Mesendoderm (in vitro differentiated cells): ENCODE measurements at regions not wholly inside any gene's neighbourhood (a gene's known extent, or its start where the extent isn't known, plus 50 kb on each side); places are given as distances from the start of the nearest gene placed in this dataset.

Experiments used
- DNase-seq: peaks from one replicate; pipeline ENCODE4 v3.0.0; 2013
- H2AK5ac ChIP-seq: 2 replicates; pipeline ENCODE4 v1.6.1; 2013; ENCODE audit warnings: low read length, inconsistent platforms
- H2BK120ac ChIP-seq: 2 replicates; pipeline ENCODE4 v1.6.1; 2013; ENCODE audit warnings: low read depth, mild to moderate bottlenecking, low read length, moderate library complexity, mixed read lengths
- H2BK15ac ChIP-seq: replicated peaks from 2 replicates; pipeline ENCODE4 v1.6.1; 2013; ENCODE audit warnings: low read depth, mild to moderate bottlenecking, moderate library complexity
- H2BK5ac ChIP-seq: 2 replicates; pipeline ENCODE4 v1.6.1; 2013; ENCODE audit warnings: low read length, inconsistent platforms
- H3K18ac ChIP-seq: 2 replicates; pipeline ENCODE4 v1.6.1; 2013; ENCODE audit warnings: mild to moderate bottlenecking, low read length, mixed read lengths
- H3K23ac ChIP-seq: one replicate; pipeline ENCODE4 v1.6.1; 2013; ENCODE audit warnings: low read length
- H3K27ac ChIP-seq: 2 replicates; pipeline ENCODE4 v1.5.1; 2013; ENCODE audit warnings: low read depth, mild to moderate bottlenecking, inconsistent platforms, low read length, moderate library complexity
- H3K27me3 ChIP-seq: 2 replicates; pipeline ENCODE4 v1.6.1; 2013; ENCODE audit warnings: low read length, control low read depth, mild to moderate bottlenecking, inconsistent platforms; ENCODE audit not compliant: insufficient read depth, poor library complexity
- H3K36me3 ChIP-seq: 2 replicates; pipeline ENCODE4 v1.6.1; 2013; ENCODE audit warnings: low read length, inconsistent platforms; ENCODE audit not compliant: control insufficient read depth, insufficient read depth
- H3K4ac ChIP-seq: one replicate; pipeline ENCODE4 v1.6.1; 2013; ENCODE audit warnings: low read depth, mild to moderate bottlenecking, low read length, moderate library complexity
- H3K4me1 ChIP-seq: 2 replicates; pipeline ENCODE4 v1.6.1; 2013; ENCODE audit warnings: low read depth, low read length, inconsistent platforms; ENCODE audit not compliant: control insufficient read depth
- H3K4me2 ChIP-seq: 2 replicates; pipeline ENCODE4 v1.6.1; 2013; ENCODE audit warnings: low read length
- H3K4me3 ChIP-seq: 2 replicates; pipeline ENCODE4 v1.5.1; 2013; ENCODE audit warnings: mild to moderate bottlenecking, low read length
- H3K56ac ChIP-seq: one replicate; pipeline ENCODE4 v1.6.1; 2013; ENCODE audit warnings: low read length
- H3K79me1 ChIP-seq: 2 replicates; pipeline ENCODE4 v1.6.1; 2013; ENCODE audit warnings: low read length, inconsistent platforms
- H3K79me2 ChIP-seq: 2 replicates; pipeline ENCODE4 v1.6.1; 2013; ENCODE audit warnings: mild to moderate bottlenecking, low read length; ENCODE audit not compliant: control insufficient read depth, insufficient read depth
- H3K9ac ChIP-seq: 2 replicates; pipeline ENCODE4 v1.6.1; 2013; ENCODE audit warnings: low read length, inconsistent platforms
- H4K5ac ChIP-seq: one replicate; pipeline ENCODE4 v1.6.1; 2013; ENCODE audit warnings: low read length
- H4K8ac ChIP-seq: one replicate; pipeline ENCODE4 v1.6.1; 2013; ENCODE audit warnings: low read depth, mild to moderate bottlenecking, control low read depth, low read length, moderate library complexity
- WGBS: extraction: QIAGEN DNeasy Blood & Tissue Kit; methylation state at CpG from one replicate; pipeline ENCODE4 v1.1.7; 2013; ENCODE audit warnings: low lambda C conversion rate, missing lambda C conversion rate; ENCODE audit not compliant: insufficient coverage; ENCODE audit errors: extremely low coverage; 5-methylcytosine and 5-hydroxymethylcytosine counted together

GRCh38 chr5:26003966-26004365 is 1034.4 kb downstream of the CDH9 start:
- H3K4me1 ChIP-seq = no peaks in the 10 kb centered on the region
- no peaks in the 10 kb centered on the region for H3K27me3 ChIP-seq
- no peak overlapping the region for H3K4me3 ChIP-seq
- no peak overlapping the region for H3K4me2 ChIP-seq
- H2AK5ac ChIP-seq = no peak overlapping the region
- H2BK120ac ChIP-seq = no peak overlapping the region
- H3K36me3 ChIP-seq = no peaks in the 10 kb centered on the region
- H4K8ac ChIP-seq = no peak overlapping the region
- H3K79me2 ChIP-seq = no peaks in the 10 kb centered on the region
- no peak for DNase-seq
- H3K27ac ChIP-seq = no peak overlapping the region
- WGBS = no CpG with 5 or more reads among the region's 3 CpGs
- no peak overlapping the region for H3K56ac ChIP-seq
- no peak overlapping the region for H3K4ac ChIP-seq
- no peak overlapping the region for H3K18ac ChIP-seq
- H4K5ac ChIP-seq = no peak overlapping the region
- no peak overlapping the region for H2BK15ac ChIP-seq
- H2BK5ac ChIP-seq = no peak overlapping the region
- H3K23ac ChIP-seq = no peak overlapping the region
- no peaks in the 10 kb centered on the region for H3K79me1 ChIP-seq
- no peak overlapping the region for H3K9ac ChIP-seq

DNA sequence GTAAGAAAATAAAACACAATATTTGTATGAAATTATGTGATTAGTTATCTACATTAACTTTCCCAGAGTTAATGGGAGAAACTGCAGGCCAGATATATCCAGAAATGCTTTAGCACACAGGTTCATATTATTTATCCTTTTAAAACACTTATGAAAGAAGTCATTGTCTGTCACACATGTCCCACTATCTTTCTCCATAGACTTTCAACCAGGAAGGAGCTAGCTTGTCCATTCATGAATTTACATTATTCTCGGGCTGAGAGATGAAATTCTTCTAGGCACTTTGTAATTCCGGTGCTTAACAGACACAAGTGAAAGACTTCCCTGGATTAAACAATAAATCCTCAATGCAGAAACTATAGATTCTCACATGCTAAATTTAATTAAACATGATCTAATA is 1043.2 kb downstream of the CDH9 start:
- no peak for DNase-seq

DNA sequence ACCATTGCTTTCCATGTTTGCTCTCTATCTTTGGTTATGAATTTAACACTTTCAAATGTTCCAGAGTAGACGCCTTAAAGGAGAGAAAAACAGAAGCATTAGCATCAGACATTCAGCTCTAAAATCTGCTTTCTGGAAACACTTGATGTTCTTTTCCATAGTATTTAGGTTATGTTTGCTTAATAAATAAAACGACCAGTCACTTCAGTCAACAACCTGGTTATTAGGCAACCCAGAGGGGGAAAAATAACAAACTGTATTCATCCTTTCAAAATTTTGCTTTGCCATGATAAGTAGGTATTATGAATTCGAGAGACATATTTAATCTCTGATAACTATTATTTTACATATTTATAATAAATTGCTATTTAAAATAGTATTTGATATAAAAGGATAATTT is 1044.7 kb downstream of the CDH9 start:
- H3K56ac ChIP-seq = no peak overlapping the region
- H3K18ac ChIP-seq = no peak overlapping the region
- H3K23ac ChIP-seq = no peak overlapping the region
- no peak overlapping the region for H3K27ac ChIP-seq
- no peaks in the 10 kb centered on the region for H3K27me3 ChIP-seq
- no peak overlapping the region for H4K5ac ChIP-seq
- no peak overlapping the region for H2BK5ac ChIP-seq
- H3K36me3 ChIP-seq = no peaks in the 10 kb centered on the region
- no peak overlapping the region for H2BK15ac ChIP-seq
- H4K8ac ChIP-seq = no peak overlapping the region
- H3K4me3 ChIP-seq = no peak overlapping the region
- no peak overlapping the region for H3K9ac ChIP-seq
- H3K79me2 ChIP-seq = no peaks in the 10 kb centered on the region
- no peak overlapping the region for H2BK120ac ChIP-seq
- H3K4me1 ChIP-seq = no peaks in the 10 kb centered on the region
- no peak overlapping the region for H2AK5ac ChIP-seq
- H3K4me2 ChIP-seq = no peak overlapping the region
- no peak for DNase-seq
- no peak overlapping the region for H3K4ac ChIP-seq
- no peaks in the 10 kb centered on the region for H3K79me1 ChIP-seq
- WGBS = no CpG with 5 or more reads among the region's 3 CpGs

More for the DNA sequence above, 1043.2 kb downstream of the CDH9 start:
- Histone ChIP-seq H3K4me2 (no peak overlapping the region), H3K79me1 (no peaks in the 10 kb centered on the region), H3K18ac (no peak overlapping the region), H3K4ac (no peak overlapping the region), H4K5ac (no peak overlapping the region), H2BK120ac (no peak overlapping the region), H3K23ac (no peak overlapping the region), H2BK15ac (no peak overlapping the region), H3K79me2 (no peaks in the 10 kb centered on the region), H3K27ac (no peak overlapping the region), H3K4me3 (no peak overlapping the region), H3K36me3 (no peaks in the 10 kb centered on the region), H3K56ac (no peak overlapping the region), H4K8ac (no peak overlapping the region), H2BK5ac (no peak overlapping the region), H2AK5ac (no peak overlapping the region), H3K27me3 (no peaks in the 10 kb centered on the region), H3K9ac (no peak overlapping the region), H3K4me1 (no peaks in the 10 kb centered on the region)
- no CpG with 5 or more reads among the region's 2 CpGs for WGBS

- WGBS = no CpG with 5 or more reads among the region's 18 CpGs
- no peak overlapping the region for H3K18ac ChIP-seq
These were observed 1046.7 kb downstream of the CDH9 start for GRCh38 chr5:25991639-25992038.

GRCh38 chr5:25990771-25991170 is 1047.6 kb downstream of the CDH9 start:
- Histone ChIP-seq H3K4me3 (no peak overlapping the region), H3K79me1 (no peaks in the 10 kb centered on the region), H3K79me2 (no peaks in the 10 kb centered on the region), H3K4me2 (no peak overlapping the region), H3K56ac (no peak overlapping the region), H4K8ac (no peak overlapping the region), H2BK15ac (no peak overlapping the region), H2AK5ac (no peak overlapping the region), H3K4ac (no peak overlapping the region), H3K23ac (no peak overlapping the region), H3K36me3 (no peaks in the 10 kb centered on the region), H3K27ac (no peak overlapping the region), H4K5ac (no peak overlapping the region), H3K27me3 (no peaks in the 10 kb centered on the region), H2BK5ac (no peak overlapping the region), H3K9ac (no peak overlapping the region), H3K18ac (no peak overlapping the region), H2BK120ac (no peak overlapping the region), H3K4me1 (no peaks in the 10 kb centered on the region)
- WGBS = no CpG with 5 or more reads among the region's 1 CpG
- DNase-seq = no peak

More at GRCh38 chr5:25991639-25992038, 1046.7 kb downstream of the CDH9 start:
- Histone ChIP-seq H3K23ac (no peak overlapping the region), H2BK5ac (no peak overlapping the region), H4K8ac (no peak overlapping the region), H3K56ac (no peak overlapping the region), H3K4ac (no peak overlapping the region), H3K27ac (no peak overlapping the region), H3K4me3 (no peak overlapping the region), H2BK120ac (no peak overlapping the region), H2BK15ac (no peak overlapping the region), H4K5ac (no peak overlapping the region), H3K9ac (no peak overlapping the region), H3K4me2 (no peak overlapping the region), H3K27me3 (no peaks in the 10 kb centered on the region), H3K36me3 (no peaks in the 10 kb centered on the region), H3K79me1 (no peaks in the 10 kb centered on the region), H2AK5ac (no peak overlapping the region), H3K4me1 (no peaks in the 10 kb centered on the region), H3K79me2 (no peaks in the 10 kb centered on the region)
- no peak for DNase-seq

DNA sequence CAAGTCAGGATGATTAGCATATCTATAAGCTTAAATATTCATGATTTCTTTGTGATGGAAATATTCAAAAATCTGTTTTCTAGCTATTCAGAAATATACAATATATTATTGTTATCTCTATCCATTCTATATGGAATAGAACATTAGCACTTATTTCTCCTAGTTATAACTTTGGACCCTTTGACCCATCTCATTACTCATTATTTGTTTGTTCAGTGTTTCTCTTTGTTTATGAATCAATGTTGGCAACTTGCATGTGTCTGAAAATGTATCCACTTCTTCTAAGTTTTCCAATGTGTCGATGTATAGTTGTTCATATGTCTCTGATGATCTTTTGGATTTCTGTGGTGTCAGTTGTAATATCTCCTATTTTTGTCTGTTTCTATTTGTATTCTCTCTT is 1059.3 kb downstream of the CDH9 start:
- H4K8ac ChIP-seq = no peak overlapping the region
- H3K79me2 ChIP-seq = no peaks in the 10 kb centered on the region
- no peak overlapping the region for H3K18ac ChIP-seq
- no CpG with 5 or more reads among the region's 1 CpG for WGBS
- H3K4me3 ChIP-seq = no peak overlapping the region
- H4K5ac ChIP-seq = no peak overlapping the region
- no peak for DNase-seq
- no peak overlapping the region for H2BK15ac ChIP-seq
- no peak overlapping the region for H3K4me2 ChIP-seq
- H3K23ac ChIP-seq = no peak overlapping the region
- H2BK5ac ChIP-seq = no peak overlapping the region
- no peaks in the 10 kb centered on the region for H3K4me1 ChIP-seq
- no peak overlapping the region for H2BK120ac ChIP-seq
- H3K36me3 ChIP-seq = no peaks in the 10 kb centered on the region
- no peak overlapping the region for H2AK5ac ChIP-seq
- H3K4ac ChIP-seq = no peak overlapping the region
- no peaks in the 10 kb centered on the region for H3K79me1 ChIP-seq
- H3K56ac ChIP-seq = no peak overlapping the region
- no peak overlapping the region for H3K9ac ChIP-seq
- no peaks in the 10 kb centered on the region for H3K27me3 ChIP-seq
- no peak overlapping the region for H3K27ac ChIP-seq
